RWPE2 (cell line): ENCODE measurements at regions not wholly inside any gene's neighbourhood (a gene's known extent, or its start where the extent isn't known, plus 50 kb on each side); places are given as distances from the start of the nearest gene placed in this dataset.
"Not testable (repeated sequence)": the region's sequence is repeated elsewhere in the genome, so short reads cannot be mapped to it uniquely, and the experiment has no call there.

Experiments used
- ATAC-seq: fragments of 200-7000 bp; cut with Tn5 transposase; 3 replicates; pipeline ENCODE4 v1.9.1; 2021; ENCODE audit warnings: low read depth
- DNase-seq: peaks from one replicate; pipeline ENCODE4 v3.0.0-alpha.2; 2020; ENCODE audit warnings: low spot score
- H3K27ac ChIP-seq: fragments of 450-650 bp; 2 replicates; pipeline ENCODE4 v1.5.1; 2017; ENCODE audit warnings: mild to moderate bottlenecking; ENCODE audit not compliant: poor library complexity, severe bottlenecking
- H3K27me3 ChIP-seq: fragments of 250-450 bp; sonication (Bioruptor Pico); 2 replicates; pipeline ENCODE4 v1.5.1; 2021; ENCODE audit warnings: mild to moderate bottlenecking, moderate library complexity; ENCODE audit not compliant: insufficient read depth, poor library complexity, severe bottlenecking
- H3K36me3 ChIP-seq: fragments of 250-450 bp; sonication (Bioruptor Pico); 2 replicates; pipeline ENCODE4 v1.5.1; 2020; ENCODE audit warnings: low read depth, mild to moderate bottlenecking, moderate library complexity
- H3K4me1 ChIP-seq: fragments of 250-450 bp; sonication (Bioruptor Pico); 2 replicates; pipeline ENCODE4 v1.5.1; 2021; ENCODE audit warnings: mild to moderate bottlenecking, moderate library complexity; ENCODE audit not compliant: insufficient read depth, poor library complexity, severe bottlenecking
- H3K4me3 ChIP-seq: fragments of 250-450 bp; sonication (Bioruptor Pico); 2 replicates; pipeline ENCODE4 v1.5.1; 2021; ENCODE audit warnings: mild to moderate bottlenecking, moderate library complexity; ENCODE audit not compliant: severe bottlenecking
- H3K9me3 ChIP-seq: fragments of 250-450 bp; sonication (Bioruptor Pico); 2 replicates; pipeline ENCODE4 v1.5.1; 2021; ENCODE audit warnings: mild to moderate bottlenecking, moderate library complexity; ENCODE audit not compliant: severe bottlenecking
- CTCF ChIP-seq: fragments of 450-650 bp; IDR thresholded peaks from one replicate; pipeline ENCODE4 v1.5.1; 2017; ENCODE audit warnings: mild to moderate bottlenecking, moderate library complexity; ENCODE audit not compliant: poor library complexity, severe bottlenecking

- no peak for TF ChIP-seq CTCF
- ATAC-seq = no peak
- no peak for DNase-seq
- H3K36me3 ChIP-seq = no peaks in the 10 kb centered on the region
- no peaks in the 10 kb centered on the region for H3K9me3 ChIP-seq
- H3K4me3 ChIP-seq = no peak overlapping the region
- H3K27me3 ChIP-seq = no peaks in the 10 kb centered on the region
- H3K4me1 ChIP-seq = no peaks in the 10 kb centered on the region
- H3K27ac ChIP-seq = no peak overlapping the region
Measured at GRCh38 chr18:30595942-30596341, 446.6 kb downstream of the DSC3 start.

- not testable (repeated sequence) for H3K27me3 ChIP-seq, H3K4me3 ChIP-seq, H3K4me1 ChIP-seq, DNase-seq, H3K9me3 ChIP-seq, ATAC-seq, H3K36me3 ChIP-seq, H3K27ac ChIP-seq
Measured at GRCh38 chr18:30594911-30595310, 447.6 kb downstream of the DSC3 start.

GRCh38 chr18:30591462-30591861 lies 451.1 kb downstream of the DSC3 start:
- Histone ChIP-seq H3K27me3 (no peaks in the 10 kb centered on the region), H3K36me3 (no peaks in the 10 kb centered on the region), H3K4me1 (no peaks in the 10 kb centered on the region), H3K4me3 (no peak overlapping the region), H3K27ac (no peak overlapping the region), H3K9me3 (no peaks in the 10 kb centered on the region)
- no peak for ATAC-seq
- no peak for TF ChIP-seq CTCF
- no peak for DNase-seq

GRCh38 chr18:30588673-30589164 lies 453.8 kb downstream of the DSC3 start:
- no peaks in the 10 kb centered on the region for H3K36me3 ChIP-seq
- no peaks in the 10 kb centered on the region for H3K27me3 ChIP-seq
- no peak for ATAC-seq
- H3K27ac ChIP-seq = no peak overlapping the region
- no peak for TF ChIP-seq CTCF
- H3K4me1 ChIP-seq = no peaks in the 10 kb centered on the region
- no peak overlapping the region for H3K4me3 ChIP-seq
- no peaks in the 10 kb centered on the region for H3K9me3 ChIP-seq
- DNase-seq = no peak

GRCh38 chr18:30583768-30584167 lies 458.8 kb downstream of the DSC3 start:
- Histone ChIP-seq H3K4me3 (no peak overlapping the region), H3K27ac (no peak overlapping the region), H3K27me3 (peaks cover 2% of the 10 kb centered on the region), H3K9me3 (no peaks in the 10 kb centered on the region), H3K36me3 (no peaks in the 10 kb centered on the region), H3K4me1 (no peaks in the 10 kb centered on the region)
- ATAC-seq = no peak
- no peak for DNase-seq
- no peak for TF ChIP-seq CTCF
